ENCODE measurements at regions not wholly inside any gene's neighbourhood (a gene's known extent, or its start where the extent isn't known, plus 50 kb on each side); places are given as distances from the start of the nearest gene placed in this dataset.
"Not testable (repeated sequence)": the region's sequence is repeated elsewhere in the genome, so short reads cannot be mapped to it uniquely, and the experiment has no call there.

DNA sequence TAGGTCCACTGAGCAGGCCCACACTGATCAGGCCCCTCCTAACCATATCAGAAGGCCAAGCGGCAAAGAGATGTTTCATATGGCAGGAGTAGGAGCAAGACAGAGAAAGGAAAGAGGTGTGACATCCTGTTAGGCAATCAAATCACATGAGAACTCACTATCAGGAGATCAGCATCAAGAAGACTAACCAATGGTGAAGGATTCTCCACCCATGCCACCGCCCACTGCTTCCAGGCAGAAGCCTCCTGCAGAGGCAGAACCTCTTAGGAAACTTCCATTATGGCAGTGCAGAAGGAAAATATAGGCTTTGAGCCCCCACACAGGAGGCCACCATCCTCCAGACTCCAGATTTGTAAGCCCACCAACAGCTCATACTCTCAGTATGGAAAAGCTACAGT, 229.0 kb downstream of the CWH43 start:
- TF ChIP-seq, protein P1, sequence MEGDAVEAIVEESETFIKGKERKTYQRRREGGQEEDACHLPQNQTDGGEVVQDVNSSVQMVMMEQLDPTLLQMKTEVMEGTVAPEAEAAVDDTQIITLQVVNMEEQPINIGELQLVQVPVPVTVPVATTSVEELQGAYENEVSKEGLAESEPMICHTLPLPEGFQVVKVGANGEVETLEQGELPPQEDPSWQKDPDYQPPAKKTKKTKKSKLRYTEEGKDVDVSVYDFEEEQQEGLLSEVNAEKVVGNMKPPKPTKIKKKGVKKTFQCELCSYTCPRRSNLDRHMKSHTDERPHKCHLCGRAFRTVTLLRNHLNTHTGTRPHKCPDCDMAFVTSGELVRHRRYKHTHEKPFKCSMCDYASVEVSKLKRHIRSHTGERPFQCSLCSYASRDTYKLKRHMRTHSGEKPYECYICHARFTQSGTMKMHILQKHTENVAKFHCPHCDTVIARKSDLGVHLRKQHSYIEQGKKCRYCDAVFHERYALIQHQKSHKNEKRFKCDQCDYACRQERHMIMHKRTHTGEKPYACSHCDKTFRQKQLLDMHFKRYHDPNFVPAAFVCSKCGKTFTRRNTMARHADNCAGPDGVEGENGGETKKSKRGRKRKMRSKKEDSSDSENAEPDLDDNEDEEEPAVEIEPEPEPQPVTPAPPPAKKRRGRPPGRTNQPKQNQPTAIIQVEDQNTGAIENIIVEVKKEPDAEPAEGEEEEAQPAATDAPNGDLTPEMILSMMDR (IDR thresholded peaks at IDR 0.05; ENCODE audit: poor library complexity) = not testable (repeated sequence)
- TF ChIP-seq EZH2phosphoT487 (IDR thresholded peaks at IDR 0.05; ENCODE audit: low read depth, severe bottlenecking, unreplicated experiment) = not testable (repeated sequence)

Data from hepatocyte (in vitro differentiated cells).